ENCODE measurements at regions not wholly inside any gene's neighbourhood (a gene's known extent, or its start where the extent isn't known, plus 50 kb on each side); places are given as distances from the start of the nearest gene placed in this dataset.
A peak's percentile ranks its signal among the peaks of the same experiment; 100 is the strongest.
"Not testable (repeated sequence)": the region's sequence is repeated elsewhere in the genome, so short reads cannot be mapped to it uniquely, and the experiment has no call there.

- POLR2A ChIA-PET (ENCODE audit: low non-redundant PET): no interaction called here
- DNase-seq (ENCODE audit: low spot score): no peak
- no peaks in the 10 kb centered on the region for H3K9me3 ChIP-seq (ENCODE audit: low read depth, low read length, poor library complexity, severe bottlenecking)
- no peaks in the 10 kb centered on the region for H3K4me1 ChIP-seq (ENCODE audit: insufficient read depth, low read length, poor library complexity, severe bottlenecking)
- no peak overlapping the region for H3K4me3 ChIP-seq (ENCODE audit: low read depth, low read length, poor library complexity, severe bottlenecking)
- intact Hi-C loops (cut with micrococcal nuclease; ENCODE audit: unreplicated experiment): no loop called here
- no TSS peak for BruUV-seq (replicated peaks)
- H3K27ac ChIP-seq (ENCODE audit: low read depth, low read length, poor library complexity, severe bottlenecking): no peak overlapping the region
- CTCF ChIA-PET: no interaction called here
- peaks cover 5% of the 10 kb centered on the region for H3K27me3 ChIP-seq (replicated peaks; ENCODE audit: insufficient read depth, low read depth, low read length, poor library complexity)
- no peaks in the 10 kb centered on the region for H3K36me3 ChIP-seq (ENCODE audit: insufficient read depth, low read length, poor library complexity, severe bottlenecking)
- no peak for TF ChIP-seq CTCF (conservative IDR thresholded peaks at IDR 0.05; ENCODE audit: low read depth, low read length)
- no peak for TF ChIP-seq EZH2 (IDR thresholded peaks at IDR 0.05; ENCODE audit: borderline replicate concordance, low read depth, low read length, poor library complexity, severe bottlenecking)
Observed at GRCh38 chr7:112981966-112982365, 104.7 kb downstream of the GPR85 start.

- DNase-seq (ENCODE audit: low spot score); BruUV-seq (replicated peaks); intact Hi-C loops (cut with micrococcal nuclease; ENCODE audit: unreplicated experiment); H3K9me3 ChIP-seq (ENCODE audit: low read depth, low read length, poor library complexity, severe bottlenecking); H3K4me1 ChIP-seq (ENCODE audit: insufficient read depth, low read length, poor library complexity, severe bottlenecking); POLR2A ChIA-PET (ENCODE audit: low non-redundant PET); H3K27me3 ChIP-seq (replicated peaks; ENCODE audit: insufficient read depth, low read depth, low read length, poor library complexity); CTCF ChIA-PET; H3K4me3 ChIP-seq (ENCODE audit: low read depth, low read length, poor library complexity, severe bottlenecking); H3K27ac ChIP-seq (ENCODE audit: low read depth, low read length, poor library complexity, severe bottlenecking); H3K36me3 ChIP-seq (ENCODE audit: insufficient read depth, low read length, poor library complexity, severe bottlenecking): not testable (repeated sequence)
Observed at GRCh38 chr7:112979055-112979454, 107.6 kb downstream of the GPR85 start.

GRCh38 chr7:112977244-112977955 lies 109.2 kb downstream of the GPR85 start:
- H3K4me1 ChIP-seq (ENCODE audit: insufficient read depth, low read length, poor library complexity, severe bottlenecking); H3K4me3 ChIP-seq (ENCODE audit: low read depth, low read length, poor library complexity, severe bottlenecking); BruUV-seq (replicated peaks); H3K9me3 ChIP-seq (ENCODE audit: low read depth, low read length, poor library complexity, severe bottlenecking); H3K27ac ChIP-seq (ENCODE audit: low read depth, low read length, poor library complexity, severe bottlenecking); DNase-seq (ENCODE audit: low spot score); H3K36me3 ChIP-seq (ENCODE audit: insufficient read depth, low read length, poor library complexity, severe bottlenecking); intact Hi-C loops (cut with micrococcal nuclease; ENCODE audit: unreplicated experiment); H3K27me3 ChIP-seq (replicated peaks; ENCODE audit: insufficient read depth, low read depth, low read length, poor library complexity); CTCF ChIA-PET; POLR2A ChIA-PET (ENCODE audit: low non-redundant PET): not testable (repeated sequence)

- H3K27me3 ChIP-seq (replicated peaks; ENCODE audit: insufficient read depth, low read depth, low read length, poor library complexity): no peaks in the 10 kb centered on the region
- H3K4me1 ChIP-seq (ENCODE audit: insufficient read depth, low read length, poor library complexity, severe bottlenecking): no peaks in the 10 kb centered on the region
- H3K9me3 ChIP-seq (ENCODE audit: low read depth, low read length, poor library complexity, severe bottlenecking): no peaks in the 10 kb centered on the region
- no peak overlapping the region for H3K27ac ChIP-seq (ENCODE audit: low read depth, low read length, poor library complexity, severe bottlenecking)
- BruUV-seq (replicated peaks): no TSS peak
- DNase-seq (ENCODE audit: low spot score): peak; percentile 6
- H3K4me3 ChIP-seq (ENCODE audit: low read depth, low read length, poor library complexity, severe bottlenecking): no peak overlapping the region
- H3K36me3 ChIP-seq (ENCODE audit: insufficient read depth, low read length, poor library complexity, severe bottlenecking): no peaks in the 10 kb centered on the region
- intact Hi-C loops (cut with micrococcal nuclease; ENCODE audit: unreplicated experiment): no loop called here
- CTCF ChIA-PET: no interaction called here
- POLR2A ChIA-PET (ENCODE audit: low non-redundant PET): no interaction called here
- TF ChIP-seq EZH2 (IDR thresholded peaks at IDR 0.05; ENCODE audit: borderline replicate concordance, low read depth, low read length, poor library complexity, severe bottlenecking) (no peak), CTCF (conservative IDR thresholded peaks at IDR 0.05; ENCODE audit: low read depth, low read length) (no peak)
Observed at GRCh38 chr7:112970771-112971170, 115.9 kb downstream of the GPR85 start.

Measured in A673 (cell line).